ENCODE measurements at regions not wholly inside any gene's neighbourhood (a gene's known extent, or its start where the extent isn't known, plus 50 kb on each side); places are given as distances from the start of the nearest gene placed in this dataset.

- peaks cover 11% of the 10 kb centered on the region for H3F3A ChIP-seq (replicated peaks; ENCODE audit: insufficient read depth)
- peak overlapping the region in 1 of 2 experiments; percentile 3; a peak in 1 of 4 replicates for H3K27ac ChIP-seq (ENCODE audit: low read depth in 2 of 2, low read length in 1 of 2)
- 0 out of 2 replicates have a peak, but pooled peaks cover 5% of the 10 kb centered on the region for H3K9me3 ChIP-seq
- no peaks in the 10 kb centered on the region for H4K20me1 ChIP-seq (ENCODE audit: insufficient read depth)
- no peak overlapping the region for H3K4me2 ChIP-seq
- no peaks in the 10 kb centered on the region for H3K9me2 ChIP-seq
- H3K36me3 ChIP-seq (replicated peaks in 1 of 2; ENCODE audit: control insufficient read depth in 1 of 2, insufficient read depth in 2 of 2, low read length in 1 of 2), result no peaks in the 10 kb centered on the region
- ChIA-PET POLR2A (no interaction called here), CTCF (interaction anchor here (0.6 to 1.1 kb wide), 2 partner anchors 10 to 86 kb away, joined by 3 to 4 read pairs; no protein-coding TSS in a partner anchor)
- WGBS (ENCODE audit: low lambda C conversion rate), result 23% methylated on average over 1 of the region's 1 CpG
- TF ChIP-seq NFIC (IDR thresholded peaks at IDR 0.05; ENCODE audit: borderline replicate concordance), result no peak
- no peak for TF ChIP-seq FOXJ3 (CRISPR knock-in tag; IDR thresholded peaks at IDR 0.05)
- no peak for TF ChIP-seq YY1 (IDR thresholded peaks at IDR 0.05; ENCODE audit: low read depth)
- no peak for TF ChIP-seq USF1 (IDR thresholded peaks at IDR 0.05; ENCODE audit: borderline replicate concordance, low read depth)
- no peak for TF ChIP-seq MAX (IDR thresholded peaks at IDR 0.05; ENCODE audit: low read depth)
- no peak for TF ChIP-seq USF2 (IDR thresholded peaks at IDR 0.05; ENCODE audit: borderline replicate concordance, low read depth, low read length)
- no peak for TF ChIP-seq TAF1 (IDR thresholded peaks at IDR 0.05; ENCODE audit: borderline replicate concordance, low read depth, low read length)
- TF ChIP-seq EZH2phosphoT487 (IDR thresholded peaks at IDR 0.05; ENCODE audit: borderline replicate concordance, low read depth), result no peak
- TF ChIP-seq TEAD4 (IDR thresholded peaks at IDR 0.05; ENCODE audit: borderline replicate concordance, insufficient read depth), result no peak
- no peak for TF ChIP-seq GABPA (IDR thresholded peaks at IDR 0.05; ENCODE audit: low read depth)
- TF ChIP-seq RAD21 (IDR thresholded peaks at IDR 0.05; ENCODE audit: low read length), result no peak
- no peak for TF ChIP-seq TCF12 (IDR thresholded peaks at IDR 0.05)
- no peak for TF ChIP-seq FOSL2 (IDR thresholded peaks at IDR 0.05; ENCODE audit: borderline replicate concordance, low read depth)
- no peak for TF ChIP-seq SMC3 (IDR thresholded peaks at IDR 0.05; ENCODE audit: low read depth, low read length)
- TF ChIP-seq RXRA (IDR thresholded peaks at IDR 0.05; ENCODE audit: borderline replicate concordance, low read depth), result no peak
- TF ChIP-seq RFX5 (IDR thresholded peaks at IDR 0.05; ENCODE audit: low read length), result no peak
- no peak for TF ChIP-seq REST (IDR thresholded peaks at IDR 0.05; ENCODE audit: low read depth, low read length)
- no peak for TF ChIP-seq GATA2 (CRISPR knock-in tag; IDR thresholded peaks at IDR 0.05)
- TF ChIP-seq MEF2A (IDR thresholded peaks at IDR 0.05; ENCODE audit: borderline replicate concordance, low read depth), result no peak
- no peak for TF ChIP-seq JUND (IDR thresholded peaks at IDR 0.05)
- no peak overlapping the region for H3K4me3 ChIP-seq (ENCODE audit: low read depth in 2 of 2, low read length in 1 of 2)
- DNase-seq, result no peak
- no peak overlapping the region for H3K9ac ChIP-seq
- H2AFZ ChIP-seq (ENCODE audit: low read depth), result no peak overlapping the region
- H3K4me1 ChIP-seq (ENCODE audit: control insufficient read depth in 1 of 2, insufficient read depth in 2 of 2, low read depth in 1 of 2, low read length in 1 of 2), result peaks cover 6 to 12% of the 10 kb centered on the region in 2 experiments; a peak in 3 of 4 replicates
- no peaks in the 10 kb centered on the region for H3K27me3 ChIP-seq (ENCODE audit: insufficient read depth)
- H3K79me2 ChIP-seq (ENCODE audit: insufficient read depth), result no peaks in the 10 kb centered on the region
Observed at GRCh38 chr1:117809764-117810163, 119.7 kb downstream of the GDAP2 start.

Data from SK-N-SH (cell line).